ENCODE measurements at regions not wholly inside any gene's neighbourhood (a gene's known extent, or its start where the extent isn't known, plus 50 kb on each side); places are given as distances from the start of the nearest gene placed in this dataset.
A peak's percentile ranks its signal among the peaks of the same experiment; 100 is the strongest.

GRCh38 chr6:26170181-26170580 lies 83.0 kb downstream of the HFE start:
- Histone ChIP-seq H2AFZ (ENCODE audit: low read depth) (peak overlapping the region; percentile 81), H3K4me3 (ENCODE audit: low read depth in 2 of 2, low read length in 1 of 2) (no peak overlapping the region), H3K27me3 (ENCODE audit: insufficient read depth) (no peaks in the 10 kb centered on the region), H3K9me2 (no peaks in the 10 kb centered on the region), H3K4me1 (ENCODE audit: control insufficient read depth in 1 of 2, insufficient read depth in 2 of 2, low read depth in 1 of 2, low read length in 1 of 2) (peaks cover 3 to 12% of the 10 kb centered on the region in 2 experiments; a peak in 3 of 4 replicates), H3K9ac (peak overlapping the region; percentile 2; the same call in 1 of the 2 replicates), H3K4me2 (peak overlapping the region; percentile 83; the same call in 1 of the 2 replicates), H3F3A (replicated peaks; ENCODE audit: insufficient read depth) (peaks cover 31% of the 10 kb centered on the region), H3K79me2 (ENCODE audit: insufficient read depth) (peaks cover 31% of the 10 kb centered on the region), H3K36me3 (replicated peaks in 1 of 2; ENCODE audit: control insufficient read depth in 1 of 2, insufficient read depth in 2 of 2, low read length in 1 of 2) (peaks cover 0 to 13% of the 10 kb centered on the region in 2 experiments), H3K27ac (ENCODE audit: low read depth in 2 of 2, low read length in 1 of 2) (peak overlapping the region; percentile 96 to 97; a peak in 3 of 4 replicates), H4K20me1 (ENCODE audit: insufficient read depth) (no peaks in the 10 kb centered on the region), H3K9me3 (no peaks in the 10 kb centered on the region)
- CTCF ChIA-PET: interaction anchor here (2.2 kb wide), 1 partner anchor 11 kb away, joined by 10 read pairs; a partner anchor contains a TSS
- TF ChIP-seq MXI1 (IDR thresholded peaks at IDR 0.05; ENCODE audit: low read depth, low read length): no peak
- no peak for TF ChIP-seq SMC3 (IDR thresholded peaks at IDR 0.05; ENCODE audit: low read depth, low read length)
- no peak for TF ChIP-seq FOXM1 (IDR thresholded peaks at IDR 0.05; ENCODE audit: low read depth)
- no peak for TF ChIP-seq EP300 (IDR thresholded peaks at IDR 0.05; ENCODE audit: borderline replicate concordance in 1 of 2, low read depth in 1 of 2, low read length in 1 of 2)
- TF ChIP-seq SIN3A (IDR thresholded peaks at IDR 0.05; ENCODE audit: borderline replicate concordance, low read depth, low read length): no peak
- TF ChIP-seq RCOR1 (IDR thresholded peaks at IDR 0.05; ENCODE audit: low read length): no peak
- TF ChIP-seq NFIC (IDR thresholded peaks at IDR 0.05; ENCODE audit: borderline replicate concordance): no peak
- TF ChIP-seq MEF2A (IDR thresholded peaks at IDR 0.05; ENCODE audit: borderline replicate concordance, low read depth): no peak
- TF ChIP-seq GATA2 (CRISPR knock-in tag; IDR thresholded peaks at IDR 0.05): no peak
- no peak for TF ChIP-seq PBX3 (IDR thresholded peaks at IDR 0.05)
- no peak for TF ChIP-seq NRF1 (IDR thresholded peaks at IDR 0.05; ENCODE audit: low read depth, low read length)
- TF ChIP-seq TCF12 (IDR thresholded peaks at IDR 0.05): no peak
- TF ChIP-seq JUND (IDR thresholded peaks at IDR 0.05): no peak
- POLR2A ChIA-PET: interaction anchor here (5.7 to 6.0 kb wide), 2 partner anchors 12 to 46 kb away, joined by 36 to 70 read pairs; a partner anchor contains a TSS
- no peak for DNase-seq
- WGBS (ENCODE audit: low lambda C conversion rate): 59% methylated on average over 2 of the region's 2 CpGs

- CTCF ChIA-PET: interaction anchor here (1.0 kb wide), 1 partner anchor 8 kb away, joined by 3 read pairs; no protein-coding TSS in a partner anchor
- peak overlapping the region; percentile 81 for H2AFZ ChIP-seq (ENCODE audit: low read depth)
- POLR2A ChIA-PET: interaction anchor here (0.6 to 6.0 kb wide), 3 partner anchors 13 to 47 kb away, joined by 3 to 70 read pairs (median 36); a partner anchor contains a TSS
- no peaks in the 10 kb centered on the region for H3K27me3 ChIP-seq (ENCODE audit: insufficient read depth)
- DNase-seq: no peak
- H3K9me2 ChIP-seq: no peaks in the 10 kb centered on the region
- H3K4me1 ChIP-seq (ENCODE audit: control insufficient read depth in 1 of 2, insufficient read depth in 2 of 2, low read depth in 1 of 2, low read length in 1 of 2): peaks cover 3 to 12% of the 10 kb centered on the region in 2 experiments; a peak in 3 of 4 replicates
- peak; percentile 71; the same call in 1 of the 2 replicates for TF ChIP-seq YY1 (IDR thresholded peaks at IDR 0.05; ENCODE audit: low read depth)
- TF ChIP-seq EZH2phosphoT487 (IDR thresholded peaks at IDR 0.05; ENCODE audit: borderline replicate concordance, low read depth): no peak
- peak overlapping the region; percentile 83 for H3K4me2 ChIP-seq
- no peaks in the 10 kb centered on the region for H3K9me3 ChIP-seq
- peaks cover 31% of the 10 kb centered on the region for H3F3A ChIP-seq (replicated peaks; ENCODE audit: insufficient read depth)
- peak overlapping the region; percentile 96 to 97 for H3K27ac ChIP-seq (ENCODE audit: low read depth in 2 of 2, low read length in 1 of 2)
- H3K4me3 ChIP-seq (ENCODE audit: low read depth in 2 of 2, low read length in 1 of 2): peak overlapping the region; percentile 60 to 86
- 14% methylated on average over 10 of the region's 10 CpGs for WGBS (ENCODE audit: low lambda C conversion rate)
- no peaks in the 10 kb centered on the region for H4K20me1 ChIP-seq (ENCODE audit: insufficient read depth)
- peaks cover 0 to 7% of the 10 kb centered on the region in 2 experiments for H3K36me3 ChIP-seq (replicated peaks in 1 of 2; ENCODE audit: control insufficient read depth in 1 of 2, insufficient read depth in 2 of 2, low read length in 1 of 2)
- H3K9ac ChIP-seq: peak overlapping the region; percentile 89
- peaks cover 33% of the 10 kb centered on the region for H3K79me2 ChIP-seq (ENCODE audit: insufficient read depth)
Observed at GRCh38 chr6:26170951-26171841, 84.0 kb downstream of the HFE start.

Data from SK-N-SH (cell line).